ENCODE measurements at regions not wholly inside any gene's neighbourhood (a gene's known extent, or its start where the extent isn't known, plus 50 kb on each side); places are given as distances from the start of the nearest gene placed in this dataset.

GRCh38 chr4:44801384-44801783 lies 75.0 kb upstream of the GNPDA2 start:
- DNase-seq (ENCODE audit: low read depth) = no peak
- no peak overlapping the region for H3K4me3 ChIP-seq (ENCODE audit: low read depth, low read length)

- H3K4me3 ChIP-seq (ENCODE audit: low read depth, low read length) = no peak overlapping the region
- no peak for DNase-seq (ENCODE audit: low read depth)
Measured at GRCh38 chr4:44791831-44792230, 65.5 kb upstream of the GNPDA2 start.

GRCh38 chr4:44777115-44777514 lies 50.8 kb upstream of the GNPDA2 start:
- no peak overlapping the region for H3K4me3 ChIP-seq (ENCODE audit: low read depth, low read length)
- DNase-seq (ENCODE audit: low read depth) = no peak

Measured in skeletal muscle cell (primary cell).